Endothelial cell (in vitro differentiated cells): ENCODE measurements at regions not wholly inside any gene's neighbourhood (a gene's known extent, or its start where the extent isn't known, plus 50 kb on each side); places are given as distances from the start of the nearest gene placed in this dataset.

Experiments
- DNase-seq: peaks from one replicate; pipeline ENCODE4 v3.0.0; 2021; ENCODE audit warnings: low spot score
- H3K27ac Mint-ChIP-seq: one replicate; pipeline ENCODE4 v1.8.0; 2021; ENCODE audit warnings: mixed read lengths, inconsistent platforms; ENCODE audit not compliant: unreplicated experiment
- H3K27me3 Mint-ChIP-seq: one replicate; pipeline ENCODE4 v1.8.0; 2021; ENCODE audit warnings: mild to moderate bottlenecking, moderate library complexity, mixed read lengths, inconsistent platforms; ENCODE audit not compliant: unreplicated experiment
- H3K36me3 Mint-ChIP-seq: one replicate; pipeline ENCODE4 v1.8.0; 2021; ENCODE audit warnings: mild to moderate bottlenecking, low read depth, mixed read lengths, inconsistent platforms; ENCODE audit not compliant: unreplicated experiment
- H3K4me1 Mint-ChIP-seq: one replicate; pipeline ENCODE4 v1.8.0; 2021; ENCODE audit warnings: mild to moderate bottlenecking, mixed read lengths, inconsistent platforms; ENCODE audit not compliant: unreplicated experiment
- H3K4me3 Mint-ChIP-seq: one replicate; pipeline ENCODE4 v1.8.0; 2021; ENCODE audit warnings: mild to moderate bottlenecking, mixed read lengths, inconsistent platforms; ENCODE audit not compliant: unreplicated experiment
- H3K9me3 Mint-ChIP-seq: one replicate; pipeline ENCODE4 v1.8.0; 2021; ENCODE audit warnings: mixed read lengths, inconsistent platforms; ENCODE audit not compliant: unreplicated experiment
- CTCF ChIP-seq: fragments of 200-600 bp; sonication (generic); IDR thresholded peaks from one replicate; pipeline ENCODE4 v1.5.0; 2021; ENCODE audit warnings: antibody characterized with exemption; ENCODE audit not compliant: unreplicated experiment

GRCh38 chr22:27538666-27539065, 262.9 kb downstream of the MN1 start:
- Mint-ChIP-seq H3K4me1 (peaks cover 9% of the 10 kb centered on the region), H3K9me3 (no peaks in the 10 kb centered on the region), H3K36me3 (peaks cover 3% of the 10 kb centered on the region), H3K27ac (no peak overlapping the region), H3K27me3 (no peaks in the 10 kb centered on the region), H3K4me3 (no peak overlapping the region)
- TF ChIP-seq CTCF: no peak
- DNase-seq: no peak

- DNase-seq: no peak
- Mint-ChIP-seq H3K4me3 (no peak overlapping the region), H3K9me3 (no peaks in the 10 kb centered on the region), H3K27me3 (no peaks in the 10 kb centered on the region), H3K36me3 (peaks cover 3% of the 10 kb centered on the region), H3K4me1 (peaks cover 9% of the 10 kb centered on the region), H3K27ac (no peak overlapping the region)
- no peak for TF ChIP-seq CTCF
These were observed 261.3 kb downstream of the MN1 start for GRCh38 chr22:27540247-27540646.

- no peak for DNase-seq
- Mint-ChIP-seq H3K27me3 (no peaks in the 10 kb centered on the region), H3K4me1 (peaks cover 9% of the 10 kb centered on the region), H3K9me3 (no peaks in the 10 kb centered on the region), H3K36me3 (peaks cover 3% of the 10 kb centered on the region), H3K4me3 (no peak overlapping the region), H3K27ac (no peak overlapping the region)
- no peak for TF ChIP-seq CTCF
These were observed 260.7 kb downstream of the MN1 start for GRCh38 chr22:27540656-27541396.

- no peak for DNase-seq
- Mint-ChIP-seq H3K9me3 (no peaks in the 10 kb centered on the region), H3K4me1 (peaks cover 9% of the 10 kb centered on the region), H3K27ac (no peak overlapping the region), H3K4me3 (no peak overlapping the region), H3K27me3 (peaks cover 2% of the 10 kb centered on the region), H3K36me3 (peaks cover 3% of the 10 kb centered on the region)
- TF ChIP-seq CTCF: no peak
These were observed 259.7 kb downstream of the MN1 start for GRCh38 chr22:27541836-27542235.

- peaks cover 2% of the 10 kb centered on the region for H3K27me3 Mint-ChIP-seq
- H3K9me3 Mint-ChIP-seq: no peaks in the 10 kb centered on the region
- H3K27ac Mint-ChIP-seq: no peak overlapping the region
- H3K4me3 Mint-ChIP-seq: no peak overlapping the region
- peaks cover 2% of the 10 kb centered on the region for H3K4me1 Mint-ChIP-seq
- TF ChIP-seq CTCF: no peak
- DNase-seq: no peak
- peaks cover 3% of the 10 kb centered on the region for H3K36me3 Mint-ChIP-seq
These were observed 259.0 kb downstream of the MN1 start for GRCh38 chr22:27542602-27543001.
